GM23338 (cell line): ENCODE measurements at regions not wholly inside any gene's neighbourhood (a gene's known extent, or its start where the extent isn't known, plus 50 kb on each side); places are given as distances from the start of the nearest gene placed in this dataset.
A peak's percentile ranks its signal among the peaks of the same experiment; 100 is the strongest.

Experiments
- ATAC-seq: fragments of 200-7000 bp; cut with Tn5 transposase; 3 replicates; pipeline ENCODE4 v1.9.1; 2020
- DNase-seq: peaks from one replicate; pipeline ENCODE4 v3.0.0-alpha.2; 2015; ENCODE audit warnings: low spot score
- H2AFZ ChIP-seq: fragments of 200-600 bp; sonication (generic); 2 replicates; pipeline ENCODE4 v1.8.0; 2016; ENCODE audit warnings: antibody characterized with exemption, mild to moderate bottlenecking, moderate library complexity
- H3F3A ChIP-seq: fragments of 200-600 bp; sonication (generic); replicated peaks from 2 replicates; pipeline ENCODE4 v1.8.0; 2017; ENCODE audit warnings: antibody characterized with exemption, mixed run types, low read depth
- H3K27ac ChIP-seq: fragments of 200-600 bp; sonication (generic); 2 replicates; pipeline ENCODE4 v1.6.1; 2016; ENCODE audit warnings: low read depth
- H3K27me3 ChIP-seq: fragments of 200-600 bp; sonication (generic); 2 replicates; pipeline ENCODE4 v1.8.0; 2016; ENCODE audit warnings: mild to moderate bottlenecking, mixed run types, moderate library complexity; ENCODE audit not compliant: insufficient read depth
- H3K36me3 ChIP-seq: fragments of 200-600 bp; sonication (generic); 2 replicates; pipeline ENCODE4 v1.8.0; 2016; ENCODE audit warnings: mild to moderate bottlenecking; ENCODE audit not compliant: insufficient read depth
- H3K4me1 ChIP-seq: fragments of 200-600 bp; sonication (generic); 2 replicates; pipeline ENCODE4 v1.8.0; 2016; ENCODE audit warnings: mild to moderate bottlenecking, moderate library complexity; ENCODE audit not compliant: insufficient read depth
- H3K4me2 ChIP-seq: fragments of 200-600 bp; sonication (generic); 2 replicates; pipeline ENCODE4 v1.7.1; 2017; ENCODE audit warnings: mixed run types
- H3K4me3 ChIP-seq: fragments of 200-600 bp; sonication (generic); 2 replicates; pipeline ENCODE4 v1.6.1; 2016; ENCODE audit warnings: mixed run types
- H3K79me2 ChIP-seq: fragments of 200-600 bp; sonication (generic); replicated peaks from 2 replicates; pipeline ENCODE4 v1.8.0; 2017; ENCODE audit warnings: mild to moderate bottlenecking; ENCODE audit not compliant: insufficient read depth
- H3K9me2 ChIP-seq: fragments of 200-600 bp; sonication (generic); 2 replicates; pipeline ENCODE4 v1.8.0; 2017; ENCODE audit not compliant: insufficient read depth
- H4K20me1 ChIP-seq: fragments of 200-600 bp; sonication (generic); replicated peaks from 2 replicates; pipeline ENCODE4 v1.8.0; 2017; ENCODE audit warnings: mild to moderate bottlenecking; ENCODE audit not compliant: insufficient read depth
- H3K27ac Mint-ChIP-seq: 2 replicates; pipeline ENCODE4 v1.8.0; 2020; ENCODE audit warnings: inconsistent platforms, mild to moderate bottlenecking, moderate library complexity, mixed read lengths
- H3K27me3 Mint-ChIP-seq: 3 replicates; pipeline ENCODE4 v1.8.0; 2022; ENCODE audit warnings: low read depth, mild to moderate bottlenecking, moderate library complexity, mixed read lengths, inconsistent platforms; ENCODE audit not compliant: insufficient read depth, poor library complexity
- H3K36me3 Mint-ChIP-seq: 3 replicates; pipeline ENCODE4 v1.8.0; 2021; ENCODE audit warnings: low read depth, mild to moderate bottlenecking, inconsistent platforms, moderate library complexity, mixed read lengths
- H3K4me1 Mint-ChIP-seq: 3 replicates; pipeline ENCODE4 v1.8.0; 2020; ENCODE audit warnings: mild to moderate bottlenecking, inconsistent platforms, mixed read lengths
- H3K4me3 Mint-ChIP-seq: 3 replicates; pipeline ENCODE4 v1.8.0; 2021; ENCODE audit warnings: moderate library complexity, mild to moderate bottlenecking, inconsistent platforms, mixed read lengths
- H3K9me3 Mint-ChIP-seq: 3 replicates; pipeline ENCODE4 v1.8.0; 2020; ENCODE audit warnings: moderate library complexity, mild to moderate bottlenecking, inconsistent platforms, mixed read lengths
- EZH2 ChIP-seq: fragments of 200-600 bp; sonication (generic); IDR thresholded peaks from one replicate; pipeline ENCODE4 v1.8.0; 2017; ENCODE audit warnings: antibody characterized with exemption, mild to moderate bottlenecking, low read depth; ENCODE audit not compliant: unreplicated experiment
- EZH2phosphoT487 ChIP-seq: fragments of 200-600 bp; sonication (generic); IDR thresholded peaks from one replicate; pipeline ENCODE4 v1.8.1; 2018; ENCODE audit warnings: antibody characterized with exemption; ENCODE audit not compliant: unreplicated experiment
- JUNB ChIP-seq: IDR thresholded peaks from one replicate; pipeline ENCODE4 v1.6.1; 2016; ENCODE audit warnings: antibody characterized with exemption; ENCODE audit not compliant: unreplicated experiment
- NANOG ChIP-seq: IDR thresholded peaks from 2 replicates; pipeline ENCODE4 v1.6.1; 2016; ENCODE audit warnings: antibody characterized with exemption, borderline replicate concordance
- POLR2AphosphoS5 ChIP-seq: IDR thresholded peaks from 2 replicates; pipeline ENCODE4 v1.6.1; 2016; ENCODE audit warnings: antibody characterized with exemption, low read depth
- ZNF114 ChIP-seq: fragments of 250-450 bp; sonication (Bioruptor Pico); IDR thresholded peaks from 2 replicates; pipeline ENCODE4 v1.5.0; 2020; ENCODE audit warnings: mild to moderate bottlenecking, moderate library complexity
- ZNF331 ChIP-seq: fragments of 250-450 bp; sonication (Bioruptor Pico); IDR thresholded peaks from 2 replicates; pipeline ENCODE4 v1.5.0; 2020; ENCODE audit warnings: low read depth, mild to moderate bottlenecking, moderate library complexity
- TF ChIP-seq, protein P1 (sequence below), 2 experiments: fragments of 200-600 bp in 1 of 2; sonication (generic) in 1 of 2; conservative IDR thresholded peaks; 2 replicates each; pipeline versions ENCODE4 v1.5.1 to v1.6.1; 2016 to 2017; ENCODE audit warnings: antibody characterized with exemption in 2 of 2, low read depth in 2 of 2, mild to moderate bottlenecking in 2 of 2, moderate library complexity in 1 of 2
- TF ChIP-seq, protein P2 (sequence below): IDR thresholded peaks from one replicate; pipeline ENCODE4 v1.6.1; 2018; ENCODE audit warnings: antibody characterized with exemption; ENCODE audit not compliant: unreplicated experiment

DNA sequence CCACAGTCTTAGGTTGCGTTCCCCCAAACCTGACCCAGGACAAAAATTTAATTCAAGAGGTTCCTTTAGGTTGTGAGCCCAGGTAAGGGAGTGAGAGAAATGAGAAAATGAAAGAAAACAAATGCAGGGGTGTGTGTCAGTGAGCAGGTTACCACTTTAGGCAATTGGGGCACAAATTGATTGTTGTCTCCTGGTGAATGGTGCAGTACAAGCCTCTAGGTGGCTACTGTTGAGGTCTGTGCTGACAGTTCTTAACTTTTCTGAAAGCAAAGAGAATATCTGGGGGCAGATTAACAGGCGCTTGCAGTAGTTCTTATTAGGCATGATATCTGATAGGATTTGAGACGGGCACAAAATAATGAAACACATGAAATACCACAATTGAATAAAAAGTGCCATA, 894.6 kb downstream of the FAM181B start:
- peak; percentile 27 for DNase-seq
- TF ChIP-seq JUNB: no peak
- no peak for TF ChIP-seq EZH2
- TF ChIP-seq, protein P1, sequence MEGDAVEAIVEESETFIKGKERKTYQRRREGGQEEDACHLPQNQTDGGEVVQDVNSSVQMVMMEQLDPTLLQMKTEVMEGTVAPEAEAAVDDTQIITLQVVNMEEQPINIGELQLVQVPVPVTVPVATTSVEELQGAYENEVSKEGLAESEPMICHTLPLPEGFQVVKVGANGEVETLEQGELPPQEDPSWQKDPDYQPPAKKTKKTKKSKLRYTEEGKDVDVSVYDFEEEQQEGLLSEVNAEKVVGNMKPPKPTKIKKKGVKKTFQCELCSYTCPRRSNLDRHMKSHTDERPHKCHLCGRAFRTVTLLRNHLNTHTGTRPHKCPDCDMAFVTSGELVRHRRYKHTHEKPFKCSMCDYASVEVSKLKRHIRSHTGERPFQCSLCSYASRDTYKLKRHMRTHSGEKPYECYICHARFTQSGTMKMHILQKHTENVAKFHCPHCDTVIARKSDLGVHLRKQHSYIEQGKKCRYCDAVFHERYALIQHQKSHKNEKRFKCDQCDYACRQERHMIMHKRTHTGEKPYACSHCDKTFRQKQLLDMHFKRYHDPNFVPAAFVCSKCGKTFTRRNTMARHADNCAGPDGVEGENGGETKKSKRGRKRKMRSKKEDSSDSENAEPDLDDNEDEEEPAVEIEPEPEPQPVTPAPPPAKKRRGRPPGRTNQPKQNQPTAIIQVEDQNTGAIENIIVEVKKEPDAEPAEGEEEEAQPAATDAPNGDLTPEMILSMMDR (conservative IDR thresholded peaks at IDR 0.05; ENCODE audit: low read depth in 2 of 2): peak in 1 of 2 experiments; percentile 21; a peak in 1 of 4 replicates
- TF ChIP-seq ZNF114 (CRISPR knock-in tag): no peak
- TF ChIP-seq ZNF331 (CRISPR knock-in tag): no peak
- no peak for TF ChIP-seq EZH2phosphoT487

DNA sequence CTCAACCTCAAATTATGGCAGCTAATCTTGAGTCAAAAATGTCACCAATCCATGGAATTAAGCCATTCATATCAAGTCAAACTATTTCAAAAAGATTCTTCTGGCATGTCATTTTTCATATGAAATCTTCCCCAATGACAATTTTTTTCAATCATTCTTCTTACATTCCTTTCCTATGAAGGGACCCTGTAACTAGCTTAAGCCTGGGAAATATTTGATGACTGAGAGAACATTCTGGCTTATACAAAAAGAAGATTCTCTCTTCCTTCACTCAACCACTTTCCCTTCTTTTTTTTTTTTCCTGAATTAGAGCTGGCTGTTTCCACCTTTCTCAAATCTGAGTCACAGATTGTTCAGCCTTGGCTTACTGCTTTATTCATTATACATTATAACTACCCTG, 903.7 kb downstream of the FAM181B start:
- H3F3A ChIP-seq: no peaks in the 10 kb centered on the region
- H3K27ac ChIP-seq: no peak overlapping the region
- H3K36me3 Mint-ChIP-seq: no peaks in the 10 kb centered on the region
- H3K27ac Mint-ChIP-seq: no peak overlapping the region
- H4K20me1 ChIP-seq: no peaks in the 10 kb centered on the region
- no peak overlapping the region for H2AFZ ChIP-seq
- no peak for ATAC-seq
- DNase-seq: no peak
- no peaks in the 10 kb centered on the region for H3K9me2 ChIP-seq
- H3K4me2 ChIP-seq: no peak overlapping the region
- no peak overlapping the region for H3K4me3 ChIP-seq
- no peaks in the 10 kb centered on the region for H3K79me2 ChIP-seq
- no peaks in the 10 kb centered on the region for H3K27me3 ChIP-seq
- no peaks in the 10 kb centered on the region for H3K36me3 ChIP-seq
- H3K4me3 Mint-ChIP-seq: no peak overlapping the region
- H3K4me1 Mint-ChIP-seq: no peaks in the 10 kb centered on the region
- peaks cover 2% of the 10 kb centered on the region for H3K27me3 Mint-ChIP-seq
- H3K4me1 ChIP-seq: no peaks in the 10 kb centered on the region
- peaks cover 8% of the 10 kb centered on the region; the same call in 2 of the 3 replicates for H3K9me3 Mint-ChIP-seq
- no peak for TF ChIP-seq NANOG
- TF ChIP-seq JUNB: no peak
- TF ChIP-seq, protein P1 (conservative IDR thresholded peaks at IDR 0.05; ENCODE audit: low read depth in 2 of 2): no peak
- no peak for TF ChIP-seq ZNF114 (CRISPR knock-in tag)
- TF ChIP-seq POLR2AphosphoS5: no peak
- TF ChIP-seq EZH2: no peak
- TF ChIP-seq, protein P2, sequence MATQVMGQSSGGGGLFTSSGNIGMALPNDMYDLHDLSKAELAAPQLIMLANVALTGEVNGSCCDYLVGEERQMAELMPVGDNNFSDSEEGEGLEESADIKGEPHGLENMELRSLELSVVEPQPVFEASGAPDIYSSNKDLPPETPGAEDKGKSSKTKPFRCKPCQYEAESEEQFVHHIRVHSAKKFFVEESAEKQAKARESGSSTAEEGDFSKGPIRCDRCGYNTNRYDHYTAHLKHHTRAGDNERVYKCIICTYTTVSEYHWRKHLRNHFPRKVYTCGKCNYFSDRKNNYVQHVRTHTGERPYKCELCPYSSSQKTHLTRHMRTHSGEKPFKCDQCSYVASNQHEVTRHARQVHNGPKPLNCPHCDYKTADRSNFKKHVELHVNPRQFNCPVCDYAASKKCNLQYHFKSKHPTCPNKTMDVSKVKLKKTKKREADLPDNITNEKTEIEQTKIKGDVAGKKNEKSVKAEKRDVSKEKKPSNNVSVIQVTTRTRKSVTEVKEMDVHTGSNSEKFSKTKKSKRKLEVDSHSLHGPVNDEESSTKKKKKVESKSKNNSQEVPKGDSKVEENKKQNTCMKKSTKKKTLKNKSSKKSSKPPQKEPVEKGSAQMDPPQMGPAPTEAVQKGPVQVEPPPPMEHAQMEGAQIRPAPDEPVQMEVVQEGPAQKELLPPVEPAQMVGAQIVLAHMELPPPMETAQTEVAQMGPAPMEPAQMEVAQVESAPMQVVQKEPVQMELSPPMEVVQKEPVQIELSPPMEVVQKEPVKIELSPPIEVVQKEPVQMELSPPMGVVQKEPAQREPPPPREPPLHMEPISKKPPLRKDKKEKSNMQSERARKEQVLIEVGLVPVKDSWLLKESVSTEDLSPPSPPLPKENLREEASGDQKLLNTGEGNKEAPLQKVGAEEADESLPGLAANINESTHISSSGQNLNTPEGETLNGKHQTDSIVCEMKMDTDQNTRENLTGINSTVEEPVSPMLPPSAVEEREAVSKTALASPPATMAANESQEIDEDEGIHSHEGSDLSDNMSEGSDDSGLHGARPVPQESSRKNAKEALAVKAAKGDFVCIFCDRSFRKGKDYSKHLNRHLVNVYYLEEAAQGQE: no peak

More for the DNA sequence above, 894.6 kb downstream of the FAM181B start:
- Histone ChIP-seq H3K9me2 (no peaks in the 10 kb centered on the region), H3K4me2 (no peak overlapping the region), H3K79me2 (no peaks in the 10 kb centered on the region), H3K36me3 (no peaks in the 10 kb centered on the region), H3K4me1 (no peaks in the 10 kb centered on the region), H2AFZ (no peak overlapping the region), H3F3A (no peaks in the 10 kb centered on the region), H3K27ac (no peak overlapping the region), H3K27me3 (no peaks in the 10 kb centered on the region), H4K20me1 (no peaks in the 10 kb centered on the region), H3K4me3 (no peak overlapping the region)
- Mint-ChIP-seq H3K27me3 (peaks cover 2% of the 10 kb centered on the region), H3K36me3 (no peaks in the 10 kb centered on the region), H3K27ac (peak overlapping the region; percentile 24; the same call in 1 of the 2 replicates), H3K9me3 (peaks cover 3% of the 10 kb centered on the region; the same call in 1 of the 3 replicates), H3K4me3 (no peak overlapping the region), H3K4me1 (peaks cover 2% of the 10 kb centered on the region; the same call in 1 of the 3 replicates)
- ATAC-seq: peak; percentile 77
